HG03039 (cell line): ENCODE measurements at regions not wholly inside any gene's neighbourhood (a gene's known extent, or its start where the extent isn't known, plus 50 kb on each side); places are given as distances from the start of the nearest gene placed in this dataset.

Source experiments
- ATAC-seq: cut with Tn5 transposase; IDR thresholded peaks from one replicate; pipeline ENCODE4 v1.9.1; 2021; ENCODE audit warnings: mild to moderate bottlenecking, moderate library complexity; ENCODE audit not compliant: unreplicated experiment

- no peak for ATAC-seq
Measured at GRCh38 chr2:138974651-138975050, 194.5 kb upstream of the NXPH2 start.

GRCh38 chr2:138964418-138964817 lies 184.2 kb upstream of the NXPH2 start:
- no peak for ATAC-seq

GRCh38 chr2:138962686-138963085 lies 182.5 kb upstream of the NXPH2 start:
- no peak for ATAC-seq

GRCh38 chr2:138960191-138960590 lies 180.0 kb upstream of the NXPH2 start:
- ATAC-seq: no peak

- ATAC-seq: no peak
Measured at GRCh38 chr2:138959031-138959430, 178.8 kb upstream of the NXPH2 start.

GRCh38 chr2:138956116-138956515 lies 175.9 kb upstream of the NXPH2 start:
- ATAC-seq: no peak

- no peak for ATAC-seq
Measured at GRCh38 chr2:138950486-138950885, 170.3 kb upstream of the NXPH2 start.

- ATAC-seq: no peak
Measured at GRCh38 chr2:138949517-138949916, 169.3 kb upstream of the NXPH2 start.

- peak; percentile 82 for ATAC-seq
Measured at GRCh38 chr2:138948070-138948539, 167.9 kb upstream of the NXPH2 start.

GRCh38 chr2:138943470-138943869 lies 163.3 kb upstream of the NXPH2 start:
- no peak for ATAC-seq

GRCh38 chr2:138942466-138942865 lies 162.3 kb upstream of the NXPH2 start:
- ATAC-seq: no peak

GRCh38 chr2:138931284-138932256 lies 151.4 kb upstream of the NXPH2 start:
- ATAC-seq: no peak

GRCh38 chr2:138930571-138930970 lies 150.4 kb upstream of the NXPH2 start:
- no peak for ATAC-seq

- ATAC-seq: no peak
Measured at GRCh38 chr2:138928374-138929021, 148.3 kb upstream of the NXPH2 start.

GRCh38 chr2:138922973-138923563 lies 142.9 kb upstream of the NXPH2 start:
- no peak for ATAC-seq

GRCh38 chr2:138919120-138919747 lies 139.0 kb upstream of the NXPH2 start:
- no peak for ATAC-seq

- no peak for ATAC-seq
Measured at GRCh38 chr2:138910427-138910826, 130.2 kb upstream of the NXPH2 start.

GRCh38 chr2:138906549-138906948 lies 126.4 kb upstream of the NXPH2 start:
- no peak for ATAC-seq

GRCh38 chr2:138902239-138902871 lies 122.2 kb upstream of the NXPH2 start:
- ATAC-seq: no peak

GRCh38 chr2:138901530-138901929 lies 121.3 kb upstream of the NXPH2 start:
- ATAC-seq: no peak

GRCh38 chr2:138898855-138899254 lies 118.7 kb upstream of the NXPH2 start:
- no peak for ATAC-seq
